SKM-1 (cell line): ENCODE measurements at regions not wholly inside any gene's neighbourhood (a gene's known extent, or its start where the extent isn't known, plus 50 kb on each side); places are given as distances from the start of the nearest gene placed in this dataset.
"Not testable (repeated sequence)": the region's sequence is repeated elsewhere in the genome, so short reads cannot be mapped to it uniquely, and the experiment has no call there.

Source experiments
- DNase-seq: peaks from one replicate; lab custom pipeline; 2025; ENCODE audit not compliant: unreplicated experiment; lab: John Stamatoyannopoulos, UW

DNA sequence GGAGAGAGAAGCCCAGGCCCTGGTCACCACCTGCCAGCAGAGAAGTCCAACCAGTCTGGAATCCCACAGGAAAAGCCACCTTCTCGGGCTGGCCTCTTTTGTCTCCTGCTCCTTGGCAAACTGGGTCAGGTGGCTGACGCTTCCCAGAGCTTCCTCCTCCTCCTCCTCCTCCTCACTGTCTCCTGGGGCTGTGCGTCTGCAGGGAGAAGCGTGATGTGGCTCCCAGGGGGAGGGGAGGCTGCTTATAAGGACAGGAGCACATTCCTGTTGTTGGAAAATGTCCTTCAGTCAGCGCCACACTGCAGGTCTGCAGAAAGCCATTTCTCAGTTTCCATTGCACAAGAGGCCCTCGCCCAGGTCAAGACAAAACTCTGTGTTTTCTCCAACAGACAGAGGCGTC, 1316.5 kb downstream of the BRD1 start:
- DNase-seq = no peak

DNA sequence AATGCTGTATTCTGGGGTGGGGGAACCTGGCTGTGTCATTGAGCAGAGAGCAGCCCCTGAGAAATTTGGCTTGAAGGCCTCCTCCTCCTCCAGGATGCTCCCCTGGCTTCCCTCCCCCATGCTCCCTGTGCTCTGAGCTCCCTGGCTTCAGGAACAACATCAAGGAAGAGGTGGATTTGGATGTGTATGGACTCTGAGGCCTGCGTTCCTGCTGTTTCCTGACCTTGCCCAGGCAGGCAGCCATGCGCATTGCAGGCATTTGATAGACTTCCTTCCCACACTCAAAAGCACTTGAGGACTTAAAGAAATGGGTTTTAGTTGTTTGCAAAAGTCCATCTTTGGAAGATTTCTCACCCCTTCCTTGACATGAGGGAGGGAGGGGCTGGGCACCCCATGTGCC, 1317.1 kb downstream of the BRD1 start:
- DNase-seq = no peak

DNA sequence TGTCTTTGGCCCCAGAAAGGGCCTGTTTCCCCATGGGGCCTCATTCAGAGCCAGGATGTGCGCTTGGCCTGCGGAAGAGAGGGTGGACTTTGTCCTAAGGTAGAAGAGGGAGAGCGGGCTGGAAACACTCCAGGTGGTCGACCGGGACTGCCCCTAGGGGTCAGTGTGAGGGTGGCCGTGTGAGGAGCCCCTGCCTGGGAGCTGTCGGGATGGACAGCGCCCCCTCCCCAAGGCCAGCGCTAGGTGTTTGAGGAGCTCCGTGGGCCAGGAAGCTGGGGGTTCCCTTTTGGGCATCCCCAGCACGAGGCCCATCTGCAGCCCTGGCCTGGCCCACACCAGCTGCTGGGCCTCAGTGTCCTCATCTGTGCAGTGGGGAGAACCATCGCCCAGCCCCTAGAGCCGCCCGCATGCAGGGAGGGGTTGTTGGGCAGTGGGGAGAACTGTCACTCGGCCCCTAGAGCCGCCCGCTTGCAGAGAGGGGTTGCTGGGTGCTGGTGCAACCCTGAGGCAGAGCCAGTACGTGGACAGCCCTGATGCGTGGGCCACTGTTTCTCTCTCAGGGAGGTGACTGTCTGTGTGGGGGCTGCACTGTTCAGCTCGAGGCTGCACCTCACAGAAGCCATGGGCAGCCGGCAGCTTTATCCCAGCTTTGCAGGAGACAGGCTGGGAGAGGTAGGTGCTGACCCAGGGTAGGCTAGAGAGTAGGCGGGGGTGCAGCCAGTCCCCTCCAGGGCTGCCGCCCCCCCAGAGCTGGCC, 1319.9 kb downstream of the BRD1 start:
- no peak for DNase-seq

GRCh38 chr22:48507171-48507570, 1320.5 kb downstream of the BRD1 start:
- no peak for DNase-seq

DNA sequence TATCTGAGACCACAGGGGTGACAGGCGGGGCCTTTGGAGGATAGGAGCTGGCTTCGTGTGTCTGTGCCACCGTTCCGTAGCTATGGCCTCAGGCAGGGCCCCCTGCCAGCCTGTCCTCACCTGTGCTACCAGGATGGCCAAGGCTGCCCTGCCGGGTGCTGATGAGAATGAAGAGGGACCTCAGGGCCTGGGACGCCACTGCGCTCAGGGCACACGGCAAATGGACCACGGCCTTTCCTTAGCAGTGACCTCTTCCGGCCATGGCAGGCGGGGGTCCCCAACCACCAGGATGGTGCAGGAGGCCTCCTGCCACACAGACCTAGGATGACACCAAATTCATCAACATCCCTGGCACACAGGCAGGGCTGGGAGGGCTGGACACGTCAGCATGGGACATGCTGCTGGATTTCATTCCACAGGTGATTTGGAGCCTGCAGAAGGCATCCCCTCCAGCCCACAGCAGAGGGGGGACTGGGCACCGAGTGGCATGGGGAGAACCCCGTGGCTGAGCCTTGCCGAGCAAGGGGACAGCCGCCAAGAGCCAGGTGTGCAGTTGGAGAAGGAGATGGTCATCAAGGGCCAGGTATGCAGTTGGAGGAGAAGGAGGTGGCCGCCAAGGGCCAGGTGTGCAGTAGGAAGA, 1321.0 kb downstream of the BRD1 start:
- DNase-seq = no peak

DNA sequence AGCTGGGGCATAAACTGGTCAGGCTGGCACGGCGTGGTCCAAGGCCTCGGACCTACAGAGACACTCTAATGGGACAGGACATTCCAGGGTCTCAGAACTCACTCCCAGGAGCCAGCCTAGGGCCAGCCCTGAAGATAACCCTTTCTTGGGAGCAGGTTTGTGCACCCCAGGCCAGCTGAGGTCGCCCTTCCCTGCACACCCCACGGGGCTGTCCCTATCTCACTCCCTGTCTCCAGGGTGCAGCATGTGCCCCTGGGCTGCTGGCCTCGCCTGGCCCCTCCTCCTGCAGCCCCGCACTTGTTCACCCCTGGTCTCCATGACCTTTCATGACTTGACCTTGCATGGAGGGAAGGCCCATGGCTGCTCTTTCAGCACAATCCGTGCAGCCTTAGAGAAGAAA, 1321.8 kb downstream of the BRD1 start:
- no peak for DNase-seq

DNA sequence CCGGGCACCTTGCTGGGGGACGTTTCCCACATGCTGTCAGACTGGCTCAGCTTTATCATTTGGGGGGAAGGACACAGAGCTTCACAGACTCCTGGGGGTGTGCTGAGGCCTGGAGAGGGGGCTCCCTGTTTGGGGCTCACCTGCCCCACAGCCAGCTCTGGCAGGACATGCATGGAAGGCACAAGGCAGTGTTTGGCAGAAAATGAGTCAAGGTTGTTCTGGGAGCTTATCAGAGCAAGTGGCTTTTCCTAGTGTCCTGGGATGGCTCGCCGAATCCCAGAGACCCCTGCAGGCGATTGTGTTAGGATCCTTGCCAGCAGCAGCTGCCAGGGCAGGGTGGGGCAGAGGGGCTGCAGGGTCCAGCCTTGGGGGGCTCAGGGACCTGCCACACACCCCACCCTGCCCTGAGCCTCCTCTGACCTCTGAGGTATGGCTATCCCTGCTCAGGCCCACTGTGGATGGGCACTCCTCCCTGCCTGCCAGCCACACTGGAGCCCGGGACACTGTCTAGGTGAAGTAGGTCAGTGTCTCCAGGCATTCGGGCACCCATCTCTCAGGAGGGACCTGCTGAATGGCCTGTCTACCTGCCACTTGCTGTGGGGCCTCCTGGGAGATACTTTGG, 1323.0 kb downstream of the BRD1 start:
- no peak for DNase-seq

- DNase-seq = no peak
These were observed 1323.8 kb downstream of the BRD1 start for GRCh38 chr22:48503876-48504275.

DNA sequence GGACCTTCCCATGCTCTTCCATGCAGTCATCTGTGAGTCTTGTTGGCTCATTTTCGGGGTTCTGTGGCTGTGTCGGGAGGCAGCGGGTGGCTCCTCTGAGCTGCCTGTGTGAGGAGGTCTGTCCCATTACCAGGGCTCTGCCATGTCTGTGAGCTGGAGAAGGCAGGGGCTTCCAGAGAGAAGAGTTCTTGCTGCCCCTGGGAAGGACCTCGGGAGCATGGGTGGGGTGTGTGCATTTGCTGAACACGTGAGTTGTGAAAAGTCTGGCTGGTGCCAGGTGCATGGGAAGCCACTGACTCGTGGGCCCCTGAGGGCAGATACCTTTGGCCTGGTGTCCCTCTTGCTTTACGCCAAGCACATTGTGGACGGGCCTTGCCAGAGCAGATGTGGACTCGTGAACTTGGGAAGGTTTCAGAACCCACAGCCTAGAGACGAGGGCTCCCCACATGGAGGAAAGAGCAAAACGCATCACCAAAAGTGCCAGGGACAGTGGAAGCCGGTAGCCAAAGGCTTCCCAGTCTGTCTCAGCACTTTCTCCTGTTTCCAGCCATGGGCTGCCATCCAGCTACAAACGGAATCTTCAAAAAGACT, 1324.5 kb downstream of the BRD1 start:
- DNase-seq = no peak

DNA sequence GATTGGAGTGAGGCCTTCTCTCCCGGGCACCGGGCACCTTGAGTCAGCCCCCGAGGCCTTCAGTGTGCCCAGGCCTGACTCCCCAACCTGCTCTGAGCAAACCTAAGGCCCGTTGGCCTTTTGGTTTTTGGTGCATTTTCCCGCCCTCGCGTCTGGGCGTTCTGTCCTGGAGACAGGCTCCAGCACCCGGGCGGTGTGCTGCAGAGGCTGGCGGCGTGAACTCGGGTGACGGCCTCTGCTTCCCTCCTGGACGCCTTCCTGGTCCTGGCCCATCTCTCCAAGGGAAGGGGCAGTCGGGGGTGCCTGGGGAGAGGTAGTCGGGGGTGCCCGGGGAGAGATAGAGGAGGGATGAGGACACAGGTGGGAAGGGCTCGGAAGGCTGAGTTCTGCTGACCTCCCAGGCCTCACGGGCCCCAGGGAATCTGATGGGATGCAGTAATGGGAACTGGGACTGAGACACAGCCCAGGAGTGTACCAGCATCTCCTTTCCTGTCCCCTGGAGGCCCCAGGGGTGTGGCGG, 1326.4 kb downstream of the BRD1 start:
- no peak for DNase-seq

GRCh38 chr22:48500471-48501230, 1327.0 kb downstream of the BRD1 start:
- DNase-seq = no peak

GRCh38 chr22:48499456-48500425, 1327.9 kb downstream of the BRD1 start:
- DNase-seq = no peak

DNA sequence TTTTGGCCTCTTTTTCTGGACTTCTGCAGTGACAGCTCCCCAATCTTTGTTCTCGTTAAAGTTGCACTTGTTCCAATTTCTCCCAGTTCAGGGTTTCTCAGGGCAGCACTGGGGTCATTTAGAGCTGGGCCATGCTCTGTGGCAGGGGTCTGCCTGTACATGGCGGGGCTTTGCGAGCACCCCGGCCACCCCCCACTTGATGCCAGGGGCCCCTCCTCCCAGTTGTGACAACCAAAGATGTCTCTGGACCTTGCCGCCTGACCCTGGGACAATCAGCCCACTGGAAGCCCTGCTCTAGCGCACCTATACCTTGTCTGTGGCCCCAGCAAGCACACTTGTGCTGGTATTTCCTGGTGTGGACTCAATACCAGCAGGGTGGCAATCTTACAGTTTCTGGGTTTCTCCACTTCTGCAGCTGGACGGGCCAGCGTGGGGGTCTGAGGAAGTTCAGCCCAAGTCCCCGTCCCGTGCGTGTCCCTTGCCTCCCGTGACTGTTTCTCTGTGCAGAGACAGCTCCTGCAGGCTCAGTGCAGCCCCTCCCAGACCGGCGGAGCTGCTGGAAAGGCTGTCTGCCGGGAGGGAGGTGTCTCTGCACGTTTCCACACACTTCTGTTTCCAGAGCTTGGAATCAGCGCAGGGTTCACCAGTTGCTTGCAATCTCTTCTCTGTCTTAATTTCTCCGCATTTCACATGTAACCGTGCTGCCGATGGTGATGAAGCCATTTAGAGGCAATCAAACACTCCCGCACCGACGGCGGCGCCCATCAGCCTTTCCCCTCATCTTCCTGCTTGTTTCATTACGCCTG, 1328.9 kb downstream of the BRD1 start:
- DNase-seq = no peak

- DNase-seq = not testable (repeated sequence)
These were observed 1329.7 kb downstream of the BRD1 start for GRCh38 chr22:48497743-48498520.

DNA sequence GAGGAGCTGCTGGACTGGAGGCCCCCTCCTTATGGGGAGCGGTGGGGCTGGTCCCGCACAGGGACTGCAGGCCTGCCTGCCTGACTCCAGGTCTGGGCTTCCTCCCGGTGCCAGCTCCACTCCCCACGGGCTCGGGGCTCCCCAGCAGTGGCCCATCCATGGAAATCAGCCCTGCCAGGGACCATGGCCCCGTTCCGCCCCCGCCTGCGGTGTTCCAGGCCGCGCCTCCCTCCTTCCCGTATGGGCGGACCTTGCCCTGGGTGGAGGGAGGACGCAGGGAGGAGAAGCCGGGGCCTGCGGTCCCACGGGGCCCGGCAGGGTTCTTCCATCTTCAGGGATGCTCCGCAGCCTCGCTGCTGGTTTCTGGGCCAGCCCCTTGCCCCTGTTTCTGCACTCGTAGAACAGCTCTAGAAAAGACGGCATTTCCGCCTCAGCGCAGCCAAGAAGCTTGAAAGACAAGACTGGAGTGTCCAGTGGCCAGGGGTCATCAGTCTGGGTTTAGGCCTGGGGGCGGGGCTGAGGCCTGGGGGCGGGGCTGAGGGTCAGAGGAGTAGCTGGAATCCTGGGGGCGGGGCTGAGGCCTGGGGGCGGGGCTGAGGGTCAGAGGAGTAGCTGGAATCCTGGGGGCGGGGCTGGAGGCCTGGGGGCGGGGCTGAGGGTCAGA, 1330.6 kb downstream of the BRD1 start:
- DNase-seq = no peak

GRCh38 chr22:48496226-48496845, 1331.3 kb downstream of the BRD1 start:
- DNase-seq = no peak

- DNase-seq = no peak
These were observed 1332.0 kb downstream of the BRD1 start for GRCh38 chr22:48495751-48496080.
